ENCODE measurements at regions not wholly inside any gene's neighbourhood (a gene's known extent, or its start where the extent isn't known, plus 50 kb on each side); places are given as distances from the start of the nearest gene placed in this dataset.

- no peaks in the 10 kb centered on the region for H3K4me1 ChIP-seq (ENCODE audit: control insufficient read depth in 1 of 2, insufficient read depth in 2 of 2, low read length in 2 of 2)
- no peak overlapping the region for H3K4me2 ChIP-seq (ENCODE audit: low read length)
- TF ChIP-seq JUND (IDR thresholded peaks at IDR 0.05): no peak
- TF ChIP-seq CTCF (IDR thresholded peaks at IDR 0.05 in 2 of 3, conservative IDR thresholded peaks at IDR 0.05 in 1 of 3; ENCODE audit: borderline replicate concordance in 1 of 3, insufficient read depth in 1 of 3, low read depth in 2 of 3, low read length in 2 of 3): no peak
- TF ChIP-seq FOSL1 (IDR thresholded peaks at IDR 0.05; ENCODE audit: low read depth): no peak
- BruUV-seq (replicated peaks): no TSS peak
- H3K9me3 ChIP-seq (ENCODE audit: control insufficient read depth in 1 of 2, insufficient read depth in 1 of 2, low read depth in 1 of 2, low read length in 2 of 2): peaks cover 18 to 25% of the 10 kb centered on the region in 2 experiments; a peak in 2 of 4 replicates
- no peaks in the 10 kb centered on the region for H3K9me2 ChIP-seq (ENCODE audit: insufficient read depth)
- no peaks in the 10 kb centered on the region for H3K27me3 ChIP-seq (ENCODE audit: insufficient read depth, low read length)
- ChIA-PET RAD21 (ENCODE audit: low non-redundant PET in 1 of 2, low total read pairs in 2 of 2, uncharacterized antibody in 2 of 2, unreplicated experiment in 2 of 2) (no interaction called here), CTCF (no interaction called here), POLR2A (no interaction called here)
- no peaks in the 10 kb centered on the region for H4K20me1 ChIP-seq (ENCODE audit: insufficient read depth)
- no peaks in the 10 kb centered on the region for H3K36me3 ChIP-seq (ENCODE audit: control insufficient read depth in 1 of 2, insufficient read depth in 2 of 2, low read length in 2 of 2)
- no peaks in the 10 kb centered on the region for H3K79me2 ChIP-seq (ENCODE audit: insufficient read depth, low read length)
- DNase-seq (ENCODE audit: low read depth, low spot score) (no peak), ATAC-seq (no peak)
- H3K27ac ChIP-seq (ENCODE audit: low read depth, low read length): no peak overlapping the region
- intact Hi-C loops (cut with micrococcal nuclease): no loop called here
- H3K9ac ChIP-seq (ENCODE audit: low read length): no peak overlapping the region
- H3K4me3 ChIP-seq (replicated peaks in 1 of 2; ENCODE audit: low read depth in 1 of 2, low read length in 2 of 2): no peak overlapping the region
- H2AFZ ChIP-seq (ENCODE audit: low read depth, low read length, poor library complexity, severe bottlenecking): no peak overlapping the region
Measured at GRCh38 chr21:19244502-19245187, 841.1 kb upstream of the TMPRSS15 start.

- RAD21 ChIA-PET (ENCODE audit: low non-redundant PET in 1 of 2, low total read pairs in 2 of 2, uncharacterized antibody in 2 of 2, unreplicated experiment in 2 of 2): no interaction called here
- no peak overlapping the region for H3K4me2 ChIP-seq (ENCODE audit: low read length)
- no peak for ATAC-seq
- no peak overlapping the region for H3K27ac ChIP-seq (ENCODE audit: low read depth, low read length)
- no peak for DNase-seq (ENCODE audit: low read depth, low spot score)
- intact Hi-C loops (cut with micrococcal nuclease): no loop called here
- POLR2A ChIA-PET: no interaction called here
- H3K9me2 ChIP-seq (ENCODE audit: insufficient read depth): no peaks in the 10 kb centered on the region
- H3K79me2 ChIP-seq (ENCODE audit: insufficient read depth, low read length): no peaks in the 10 kb centered on the region
- no TSS peak for BruUV-seq (replicated peaks)
- H3K9me3 ChIP-seq (ENCODE audit: control insufficient read depth in 1 of 2, insufficient read depth in 1 of 2, low read depth in 1 of 2, low read length in 2 of 2): peaks cover 21 to 30% of the 10 kb centered on the region in 2 experiments; a peak in 2 of 4 replicates
- no peak overlapping the region for H3K9ac ChIP-seq (ENCODE audit: low read length)
- no peak overlapping the region for H2AFZ ChIP-seq (ENCODE audit: low read depth, low read length, poor library complexity, severe bottlenecking)
- CTCF ChIA-PET: no interaction called here
- no peak overlapping the region for H3K4me3 ChIP-seq (replicated peaks in 1 of 2; ENCODE audit: low read depth in 1 of 2, low read length in 2 of 2)
- H3K4me1 ChIP-seq (ENCODE audit: control insufficient read depth in 1 of 2, insufficient read depth in 2 of 2, low read length in 2 of 2): no peaks in the 10 kb centered on the region
- H3K27me3 ChIP-seq (ENCODE audit: insufficient read depth, low read length): no peaks in the 10 kb centered on the region
- no peak for TF ChIP-seq SRF (IDR thresholded peaks at IDR 0.05; ENCODE audit: low read depth)
- TF ChIP-seq CBX3 (IDR thresholded peaks at IDR 0.05; ENCODE audit: low read depth): no peak
- no peak for TF ChIP-seq YY1 (IDR thresholded peaks at IDR 0.05; ENCODE audit: extremely low read depth, insufficient replicate concordance, low read depth, low read length)
- TF ChIP-seq ZNF274 (IDR thresholded peaks at IDR 0.05; ENCODE audit: low read depth, low read length): no peak
- no peak for TF ChIP-seq JUND (IDR thresholded peaks at IDR 0.05)
- no peak for TF ChIP-seq CEBPB (IDR thresholded peaks at IDR 0.05; ENCODE audit: low read depth)
- TF ChIP-seq ZBTB33 (IDR thresholded peaks at IDR 0.05; ENCODE audit: extremely low read depth, insufficient replicate concordance, low read length): no peak
- no peak for TF ChIP-seq MAX (IDR thresholded peaks at IDR 0.05)
- TF ChIP-seq POLR2AphosphoS5 (IDR thresholded peaks at IDR 0.05; ENCODE audit: low read depth, low read length): no peak
- no peak for TF ChIP-seq ZFX (IDR thresholded peaks at IDR 0.05)
- no peak for TF ChIP-seq EZH2 (IDR thresholded peaks at IDR 0.05)
- TF ChIP-seq RAD21 (IDR thresholded peaks at IDR 0.05; ENCODE audit: low read depth): no peak
- no peak for TF ChIP-seq SIN3A (IDR thresholded peaks at IDR 0.05; ENCODE audit: low read depth)
- no peak for TF ChIP-seq FOSL1 (IDR thresholded peaks at IDR 0.05; ENCODE audit: low read depth)
- no peak for TF ChIP-seq SP1 (IDR thresholded peaks at IDR 0.05; ENCODE audit: low read depth)
- TF ChIP-seq POLR2A (IDR thresholded peaks at IDR 0.05; ENCODE audit: borderline replicate concordance, extremely low read depth, insufficient read depth, insufficient read length): no peak
- no peak for TF ChIP-seq ELF1 (IDR thresholded peaks at IDR 0.05; ENCODE audit: borderline replicate concordance, low read depth)
- H3K36me3 ChIP-seq (ENCODE audit: control insufficient read depth in 1 of 2, insufficient read depth in 2 of 2, low read length in 2 of 2): no peaks in the 10 kb centered on the region
- H4K20me1 ChIP-seq (ENCODE audit: insufficient read depth): no peaks in the 10 kb centered on the region
Measured at GRCh38 chr21:19245188-19245580, 841.6 kb upstream of the TMPRSS15 start.

Data from HCT116 (cell line).